K562 (cell line): ENCODE measurements at regions not wholly inside any gene's neighbourhood (a gene's known extent, or its start where the extent isn't known, plus 50 kb on each side); places are given as distances from the start of the nearest gene placed in this dataset.

ENCODE experiments used
- ATAC-seq: fragments of 200-7000 bp; cut with Tn5 transposase; 3 replicates; pipeline ENCODE4 v1.9.1; 2020; ENCODE audit warnings: moderate library complexity
- BruUV-seq: library from RNA; stranded (reverse); fragments of 400-500 nt; replicated peaks from 2 replicates; lab custom pipeline; 2021; lab: Mats Ljungman, UMichigan
- CTCF ChIA-PET: fragments of 300-600 bp; formaldehyde crosslinking; extraction: SDS; loops from one replicate; lab custom pipeline; 2021; ENCODE audit warnings: low intra/inter-chr PET ratio; lab: Yijun Ruan, JAX
- POLR2A ChIA-PET: fragments of 300-600, 350-650 bp; sonication (Branson Sonifier 250); formaldehyde crosslinking; extraction: SDS; loops from one replicate; lab custom pipeline; 2021; ENCODE audit warnings: antibody characterized with exemption, inconsistent platforms; lab: Yijun Ruan, JAX
- DNase-seq, 4 experiments: peaks; one replicate each; pipeline versions ENCODE4 v3.0.0 to v3.0.0-alpha.2; 2011 to 2018; ENCODE audit warnings: low spot score in 3 of 4, mixed read lengths in 3 of 4; ENCODE audit errors: extremely low read depth in 1 of 4
- FAIRE-seq: peaks from 2 replicates; lab custom pipeline; 2011; peaks lifted over from hg19 to GRCh38; lab: Jason Lieb, UNC
- H2AFZ ChIP-seq: 2 replicates; pipeline ENCODE4 v1.6.0; 2011; ENCODE audit warnings: low read depth, low read length, control low read depth, inconsistent platforms
- H3K27ac ChIP-seq: fragments of 200-600 bp; 3 replicates; pipeline ENCODE4 v1.8.0; 2011; ENCODE audit warnings: low read depth, mild to moderate bottlenecking, control low read depth, inconsistent platforms, low read length, moderate library complexity, mixed read lengths; ENCODE audit errors: extremely low read depth
- H3K27me3 ChIP-seq, 2 experiments: fragments of 300-600 bp in 1 of 2; 2 replicates in 1 of 2; 3 replicates in 1 of 2; pipeline versions ENCODE4 v1.6.0 to v1.8.0; 2011; ENCODE audit warnings: inconsistent platforms in 2 of 2, low read length in 2 of 2, mild to moderate bottlenecking in 1 of 2, mixed read lengths in 1 of 2, moderate library complexity in 1 of 2; ENCODE audit not compliant: control insufficient read depth in 2 of 2, insufficient read depth in 2 of 2
- H3K36me3 ChIP-seq: fragments of 300-600 bp; 3 replicates; pipeline ENCODE4 v1.8.0; 2011; ENCODE audit warnings: mild to moderate bottlenecking, low read length, inconsistent platforms; ENCODE audit not compliant: control insufficient read depth, insufficient read depth
- H3K4me1 ChIP-seq, 2 experiments: fragments of 200-600 bp in 1 of 2; replicated peaks in 1 of 2; 2 replicates in 1 of 2; 3 replicates in 1 of 2; pipeline versions ENCODE4 v1.5.1 to v1.8.0; 2011; ENCODE audit warnings: inconsistent platforms in 2 of 2, low read length in 2 of 2, mild to moderate bottlenecking in 1 of 2, mixed read lengths in 1 of 2, moderate library complexity in 1 of 2; ENCODE audit not compliant: control insufficient read depth in 2 of 2, insufficient read depth in 2 of 2
- H3K4me2 ChIP-seq: 2 replicates; pipeline ENCODE4 v1.6.1; 2011; ENCODE audit warnings: low read length, control low read depth, inconsistent platforms, mixed read lengths; ENCODE audit not compliant: insufficient read depth
- H3K4me3 ChIP-seq: fragments of 200-600 bp; sonication (generic), shearing (Covaris generic); 2 replicates; pipeline ENCODE4 v1.5.1; 2016; ENCODE audit warnings: control low read depth, inconsistent platforms
- H3K79me2 ChIP-seq: fragments of 200-600 bp; 3 replicates; pipeline ENCODE4 v1.8.0; 2011; ENCODE audit warnings: low read length, inconsistent platforms; ENCODE audit not compliant: control insufficient read depth, insufficient read depth
- H3K9ac ChIP-seq, 2 experiments: 2 replicates each; pipeline versions ENCODE4 v1.6.0 to v1.6.1; 2011; ENCODE audit warnings: low read depth in 2 of 2, low read length in 2 of 2, control low read depth in 1 of 2, inconsistent platforms in 1 of 2, mild to moderate bottlenecking in 1 of 2, mixed read lengths in 1 of 2; ENCODE audit not compliant: insufficient read depth in 1 of 2
- H3K9me1 ChIP-seq: one replicate; pipeline ENCODE4 v1.6.0; 2011; ENCODE audit warnings: inconsistent platforms, mild to moderate bottlenecking, low read length, moderate library complexity; ENCODE audit not compliant: control insufficient read depth, insufficient read depth
- H3K9me3 ChIP-seq: replicated peaks from 2 replicates; pipeline ENCODE4 v1.5.1; 2011; ENCODE audit warnings: low read depth, low read length, inconsistent platforms; ENCODE audit not compliant: control insufficient read depth, insufficient read depth
- H4K20me1 ChIP-seq: replicated peaks from 2 replicates; pipeline ENCODE4 v1.6.1; 2011; ENCODE audit warnings: low read length, inconsistent platforms, mixed read lengths; ENCODE audit not compliant: control insufficient read depth, insufficient read depth
- BCOR ChIP-seq: fragments of 450-650 bp; IDR thresholded peaks from 2 replicates; pipeline ENCODE4 v1.6.1; 2016
- ETS2 ChIP-seq: IDR thresholded peaks from 2 replicates; pipeline ENCODE4 v1.6.1; 2016; ENCODE audit warnings: borderline replicate concordance, missing genetic modification characterization, mild to moderate bottlenecking, moderate library complexity, missing compliant biosample characterization; ENCODE audit not compliant: poor library complexity, severe bottlenecking
- GATAD2A ChIP-seq: fragments of 450-650 bp; IDR thresholded peaks from 2 replicates; pipeline ENCODE4 v1.6.1; 2017
- KDM2B ChIP-seq: fragments of 250-450 bp; sonication (Bioruptor Pico); IDR thresholded peaks from 2 replicates; pipeline ENCODE4 v1.8.0; 2021; ENCODE audit warnings: mild to moderate bottlenecking, moderate library complexity
- SAFB2 ChIP-seq: fragments of 200-400 bp; formaldehyde crosslinking; IDR thresholded peaks from 2 replicates; pipeline ENCODE4 v1.6.1; 2018; ENCODE audit warnings: borderline replicate concordance, low read length, low read depth, moderate library complexity; ENCODE audit not compliant: severe bottlenecking
- TCF3 ChIP-seq: sonication (generic); formaldehyde crosslinking; IDR thresholded peaks from 2 replicates; pipeline ENCODE4 v1.4.0; 2020; ENCODE audit warnings: mild to moderate bottlenecking, missing genetic modification reagents
- ZNF165 ChIP-seq: fragments of 250-450 bp; sonication (Bioruptor Pico); IDR thresholded peaks from 2 replicates; pipeline ENCODE4 v1.4.0; 2020; ENCODE audit warnings: borderline replicate concordance
- ZNF24 ChIP-seq: fragments of 450-650 bp; IDR thresholded peaks from 2 replicates; pipeline ENCODE4 v1.6.1; 2016
- ZNF511 ChIP-seq: sonication (generic); formaldehyde crosslinking; IDR thresholded peaks from 2 replicates; pipeline ENCODE4 v1.8.0; 2022; ENCODE audit warnings: mild to moderate bottlenecking, missing genetic modification reagents
- in situ Hi-C: fragments of 300-500 bp; cut with MboI; formaldehyde crosslinking; loops from 4 replicates; pipeline ENCODE4 v1.15.0; 2018; ENCODE audit warnings: inconsistent platforms, mixed read lengths
- intact Hi-C: fragments of 100-400 bp; cut with micrococcal nuclease; formaldehyde crosslinking; loops from 2 replicates; pipeline ENCODE4 v1.14.2; 2022
- TF ChIP-seq, protein P1 (sequence below): fragments of 200-800 bp; sonication (Bioruptor generic); IDR thresholded peaks from 2 replicates; pipeline ENCODE4 v1.6.1; 2017; ENCODE audit warnings: missing genetic modification characterization, missing compliant biosample characterization
- TF ChIP-seq, protein P2 (sequence below): fragments of 450-650 bp; formaldehyde crosslinking; conservative IDR thresholded peaks from 2 replicates; pipeline ENCODE4 v1.4.0; 2022; ENCODE audit warnings: mild to moderate bottlenecking, missing genetic modification characterization
- TF ChIP-seq, protein P3 (sequence below): fragments of 250-450 bp; sonication (Bioruptor Pico); IDR thresholded peaks from 2 replicates; pipeline ENCODE4 v1.4.0; 2020; ENCODE audit warnings: mild to moderate bottlenecking, moderate library complexity, borderline replicate concordance

DNA sequence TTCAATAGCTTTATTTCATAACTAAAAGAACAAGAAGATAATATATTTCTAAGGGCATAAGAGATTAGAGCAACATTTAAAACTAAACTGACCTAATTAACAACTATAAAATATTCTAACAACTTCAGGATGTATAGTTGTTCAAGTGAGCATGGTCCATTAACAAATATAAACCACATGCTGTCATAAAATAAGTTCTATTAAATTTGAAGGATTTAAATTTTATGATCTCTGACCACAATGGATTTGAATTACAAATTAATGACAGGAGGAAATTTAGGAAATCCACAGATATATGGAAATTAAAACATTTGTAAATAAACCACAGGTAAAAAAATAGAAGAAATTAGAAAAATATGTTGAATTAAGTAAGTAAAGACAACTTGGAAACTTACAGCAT lies 196.5 kb upstream of the PCDH20 start:
- H3K36me3 ChIP-seq = no peaks in the 10 kb centered on the region
- CTCF ChIA-PET = no interaction called here
- H3K27me3 ChIP-seq = no peaks in the 10 kb centered on the region
- no peaks in the 10 kb centered on the region for H3K4me1 ChIP-seq
- no peak for FAIRE-seq
- H3K27ac ChIP-seq = no peak overlapping the region
- H3K4me3 ChIP-seq = no peak overlapping the region
- no TSS peak for BruUV-seq
- no peaks in the 10 kb centered on the region for H3K9me3 ChIP-seq
- no peak overlapping the region for H3K9ac ChIP-seq
- no peaks in the 10 kb centered on the region for H3K79me2 ChIP-seq
- in situ Hi-C loops (no loop called here), intact Hi-C loops (no loop called here)
- POLR2A ChIA-PET = no interaction called here
- H4K20me1 ChIP-seq = no peaks in the 10 kb centered on the region
- no peak overlapping the region for H3K4me2 ChIP-seq
- DNase-seq = no peak
- no peak overlapping the region for H2AFZ ChIP-seq
- no peak for ATAC-seq
- no peaks in the 10 kb centered on the region for H3K9me1 ChIP-seq
- TF ChIP-seq KDM2B (CRISPR knock-in tag) (no peak), ZNF24 (no peak), ETS2 (tag) (no peak), GATAD2A (no peak), ZNF165 (CRISPR knock-in tag) (no peak), TCF3 (CRISPR knock-in tag) (no peak), SAFB2 (no peak), ZNF511 (CRISPR knock-in tag) (no peak), BCOR (no peak)
- TF ChIP-seq, protein P1, sequence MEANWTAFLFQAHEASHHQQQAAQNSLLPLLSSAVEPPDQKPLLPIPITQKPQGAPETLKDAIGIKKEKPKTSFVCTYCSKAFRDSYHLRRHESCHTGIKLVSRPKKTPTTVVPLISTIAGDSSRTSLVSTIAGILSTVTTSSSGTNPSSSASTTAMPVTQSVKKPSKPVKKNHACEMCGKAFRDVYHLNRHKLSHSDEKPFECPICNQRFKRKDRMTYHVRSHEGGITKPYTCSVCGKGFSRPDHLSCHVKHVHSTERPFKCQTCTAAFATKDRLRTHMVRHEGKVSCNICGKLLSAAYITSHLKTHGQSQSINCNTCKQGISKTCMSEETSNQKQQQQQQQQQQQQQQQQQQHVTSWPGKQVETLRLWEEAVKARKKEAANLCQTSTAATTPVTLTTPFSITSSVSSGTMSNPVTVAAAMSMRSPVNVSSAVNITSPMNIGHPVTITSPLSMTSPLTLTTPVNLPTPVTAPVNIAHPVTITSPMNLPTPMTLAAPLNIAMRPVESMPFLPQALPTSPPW (CRISPR knock-in tag) = no peak
- TF ChIP-seq, protein P2, sequence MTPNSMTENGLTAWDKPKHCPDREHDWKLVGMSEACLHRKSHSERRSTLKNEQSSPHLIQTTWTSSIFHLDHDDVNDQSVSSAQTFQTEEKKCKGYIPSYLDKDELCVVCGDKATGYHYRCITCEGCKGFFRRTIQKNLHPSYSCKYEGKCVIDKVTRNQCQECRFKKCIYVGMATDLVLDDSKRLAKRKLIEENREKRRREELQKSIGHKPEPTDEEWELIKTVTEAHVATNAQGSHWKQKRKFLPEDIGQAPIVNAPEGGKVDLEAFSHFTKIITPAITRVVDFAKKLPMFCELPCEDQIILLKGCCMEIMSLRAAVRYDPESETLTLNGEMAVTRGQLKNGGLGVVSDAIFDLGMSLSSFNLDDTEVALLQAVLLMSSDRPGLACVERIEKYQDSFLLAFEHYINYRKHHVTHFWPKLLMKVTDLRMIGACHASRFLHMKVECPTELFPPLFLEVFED = no peak
- TF ChIP-seq, protein P3, sequence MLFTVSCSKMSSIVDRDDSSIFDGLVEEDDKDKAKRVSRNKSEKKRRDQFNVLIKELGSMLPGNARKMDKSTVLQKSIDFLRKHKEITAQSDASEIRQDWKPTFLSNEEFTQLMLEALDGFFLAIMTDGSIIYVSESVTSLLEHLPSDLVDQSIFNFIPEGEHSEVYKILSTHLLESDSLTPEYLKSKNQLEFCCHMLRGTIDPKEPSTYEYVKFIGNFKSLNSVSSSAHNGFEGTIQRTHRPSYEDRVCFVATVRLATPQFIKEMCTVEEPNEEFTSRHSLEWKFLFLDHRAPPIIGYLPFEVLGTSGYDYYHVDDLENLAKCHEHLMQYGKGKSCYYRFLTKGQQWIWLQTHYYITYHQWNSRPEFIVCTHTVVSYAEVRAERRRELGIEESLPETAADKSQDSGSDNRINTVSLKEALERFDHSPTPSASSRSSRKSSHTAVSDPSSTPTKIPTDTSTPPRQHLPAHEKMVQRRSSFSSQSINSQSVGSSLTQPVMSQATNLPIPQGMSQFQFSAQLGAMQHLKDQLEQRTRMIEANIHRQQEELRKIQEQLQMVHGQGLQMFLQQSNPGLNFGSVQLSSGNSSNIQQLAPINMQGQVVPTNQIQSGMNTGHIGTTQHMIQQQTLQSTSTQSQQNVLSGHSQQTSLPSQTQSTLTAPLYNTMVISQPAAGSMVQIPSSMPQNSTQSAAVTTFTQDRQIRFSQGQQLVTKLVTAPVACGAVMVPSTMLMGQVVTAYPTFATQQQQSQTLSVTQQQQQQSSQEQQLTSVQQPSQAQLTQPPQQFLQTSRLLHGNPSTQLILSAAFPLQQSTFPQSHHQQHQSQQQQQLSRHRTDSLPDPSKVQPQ (CRISPR knock-in tag) = no peak
